H9 (cell line): ENCODE measurements at regions not wholly inside any gene's neighbourhood (a gene's known extent, or its start where the extent isn't known, plus 50 kb on each side); places are given as distances from the start of the nearest gene placed in this dataset.

ENCODE experiments used
- DNase-seq: peaks from one replicate; pipeline ENCODE4 v3.0.0-alpha.2; 2017
- H2AFZ ChIP-seq: one replicate; pipeline ENCODE4 v1.6.1; 2013; ENCODE audit warnings: mild to moderate bottlenecking, low read length, control low read depth, moderate library complexity
- H2AK5ac ChIP-seq: 2 replicates; pipeline ENCODE4 v1.6.1; 2013; ENCODE audit warnings: low read length, control low read depth, mixed read lengths; ENCODE audit not compliant: insufficient read length
- H2BK120ac ChIP-seq: one replicate; pipeline ENCODE4 v1.6.1; 2013; ENCODE audit warnings: low read depth, mild to moderate bottlenecking, low read length, control low read depth, inconsistent platforms; ENCODE audit not compliant: poor library complexity, severe bottlenecking
- H2BK12ac ChIP-seq: 2 replicates; pipeline ENCODE4 v1.6.1; 2013; ENCODE audit warnings: low read length, control low read depth, mixed read lengths, low read depth; ENCODE audit not compliant: insufficient read length
- H2BK15ac ChIP-seq: 2 replicates; pipeline ENCODE4 v1.6.1; 2013; ENCODE audit warnings: low read depth, low read length, control low read depth
- H2BK20ac ChIP-seq: one replicate; pipeline ENCODE4 v1.6.1; 2013; ENCODE audit warnings: low read depth, mild to moderate bottlenecking, low read length, control low read depth, inconsistent platforms; ENCODE audit not compliant: poor library complexity, severe bottlenecking
- H2BK5ac ChIP-seq: 2 replicates; pipeline ENCODE4 v1.6.1; 2013; ENCODE audit warnings: low read length, control low read depth, mixed read lengths; ENCODE audit not compliant: insufficient read length
- H3K14ac ChIP-seq: 2 replicates; pipeline ENCODE4 v1.6.1; 2013; ENCODE audit warnings: low read length, control low read depth; ENCODE audit not compliant: insufficient read depth
- H3K18ac ChIP-seq: 2 replicates; pipeline ENCODE4 v1.6.1; 2013; ENCODE audit warnings: low read depth, mild to moderate bottlenecking, mixed read lengths, low read length, control low read depth; ENCODE audit not compliant: insufficient read length
- H3K23ac ChIP-seq: 2 replicates; pipeline ENCODE4 v1.6.1; 2013; ENCODE audit warnings: low read length, control low read depth, mixed read lengths, low read depth; ENCODE audit not compliant: insufficient read length
- H3K23me2 ChIP-seq: 2 replicates; pipeline ENCODE4 v1.6.1; 2013; ENCODE audit warnings: low read depth, mild to moderate bottlenecking, mixed read lengths, low read length, control low read depth; ENCODE audit not compliant: insufficient read length, poor library complexity, severe bottlenecking
- H3K27ac ChIP-seq: 2 replicates; pipeline ENCODE4 v1.5.1; 2013; ENCODE audit warnings: low read length, control low read depth, mixed read lengths, low read depth; ENCODE audit not compliant: insufficient read length
- H3K27me3 ChIP-seq: 2 replicates; pipeline ENCODE4 v1.6.1; 2013; ENCODE audit warnings: low read length, control low read depth, inconsistent platforms; ENCODE audit not compliant: insufficient read depth
- H3K4ac ChIP-seq: 2 replicates; pipeline ENCODE4 v1.6.1; 2013; ENCODE audit warnings: low read depth, mild to moderate bottlenecking, control low read depth, inconsistent platforms, low read length, moderate library complexity
- H3K4me1 ChIP-seq: 2 replicates; pipeline ENCODE4 v1.6.1; 2013; ENCODE audit warnings: low read length, control low read depth, inconsistent platforms; ENCODE audit not compliant: insufficient read depth
- H3K4me2 ChIP-seq: 2 replicates; pipeline ENCODE4 v1.6.1; 2013; ENCODE audit warnings: low read length, control low read depth, mixed read lengths; ENCODE audit not compliant: insufficient read length, insufficient read depth
- H3K56ac ChIP-seq: 2 replicates; pipeline ENCODE4 v1.6.1; 2013; ENCODE audit warnings: low read depth, mild to moderate bottlenecking, mixed read lengths, low read length, control low read depth; ENCODE audit not compliant: insufficient read length
- H3K79me1 ChIP-seq: 2 replicates; pipeline ENCODE4 v1.6.1; 2013; ENCODE audit warnings: low read depth, mild to moderate bottlenecking, moderate library complexity, low read length, control low read depth, inconsistent platforms; ENCODE audit not compliant: insufficient read depth, poor library complexity, severe bottlenecking
- H3K79me2 ChIP-seq: 2 replicates; pipeline ENCODE4 v1.6.1; 2013; ENCODE audit warnings: low read length, control low read depth, inconsistent platforms; ENCODE audit not compliant: insufficient read depth
- H3K9ac ChIP-seq: 2 replicates; pipeline ENCODE4 v1.6.1; 2013; ENCODE audit warnings: low read length, control low read depth, mixed read lengths; ENCODE audit not compliant: insufficient read length; ENCODE audit errors: extremely low read depth
- H3K9me3 ChIP-seq: one replicate; pipeline ENCODE4 v1.6.1; 2013; ENCODE audit warnings: low read depth, low read length, inconsistent platforms; ENCODE audit not compliant: control insufficient read depth
- H3T11ph ChIP-seq: one replicate; pipeline ENCODE4 v1.6.1; 2013; ENCODE audit warnings: mild to moderate bottlenecking, low read length, control low read depth, inconsistent platforms
- H4K20me1 ChIP-seq: one replicate; pipeline ENCODE4 v1.6.1; 2013; ENCODE audit not compliant: control insufficient read depth, insufficient read length, insufficient read depth
- H4K5ac ChIP-seq: 2 replicates; pipeline ENCODE4 v1.6.1; 2013; ENCODE audit warnings: low read depth, mild to moderate bottlenecking, mixed read lengths, low read length, control low read depth; ENCODE audit not compliant: insufficient read length
- H4K8ac ChIP-seq: replicated peaks from 2 replicates; pipeline ENCODE4 v1.6.1; 2013; ENCODE audit warnings: low read length, control low read depth, mixed read lengths, low read depth; ENCODE audit not compliant: insufficient read length
- H4K91ac ChIP-seq: 2 replicates; pipeline ENCODE4 v1.6.1; 2013; ENCODE audit warnings: low read depth, mild to moderate bottlenecking, moderate library complexity, mixed read lengths, low read length, control low read depth; ENCODE audit not compliant: insufficient read length
- H3K27ac Mint-ChIP-seq, 3 experiments: 2 replicates in 2 of 3; 3 replicates in 1 of 3; pipeline ENCODE4 v1.8.0; 2020 to 2021; ENCODE audit warnings: mixed read lengths in 3 of 3, mild to moderate bottlenecking in 1 of 3, moderate library complexity in 1 of 3
- H3K27me3 Mint-ChIP-seq: 2 replicates; pipeline ENCODE4 v1.8.0; 2021; ENCODE audit warnings: low read depth, mild to moderate bottlenecking, moderate library complexity, mixed read lengths
- H3K36me3 Mint-ChIP-seq, 3 experiments: 2 replicates in 2 of 3; 3 replicates in 1 of 3; pipeline ENCODE4 v1.8.0; 2020 to 2021; ENCODE audit warnings: low read depth in 3 of 3, mixed read lengths in 3 of 3; ENCODE audit not compliant: insufficient read depth in 1 of 3
- H3K4me1 Mint-ChIP-seq, 2 experiments: 2 replicates each; pipeline ENCODE4 v1.8.0; 2020; ENCODE audit warnings: mixed read lengths in 2 of 2
- H3K4me3 Mint-ChIP-seq, 2 experiments: 2 replicates in 1 of 2; 3 replicates in 1 of 2; pipeline ENCODE4 v1.8.0; 2020 to 2021; ENCODE audit warnings: mild to moderate bottlenecking in 2 of 2, mixed read lengths in 2 of 2, moderate library complexity in 1 of 2
- H3K9me3 Mint-ChIP-seq, 2 experiments: 2 replicates in 1 of 2; 3 replicates in 1 of 2; pipeline ENCODE4 v1.8.0; 2020; ENCODE audit warnings: mild to moderate bottlenecking in 2 of 2, mixed read lengths in 2 of 2, moderate library complexity in 1 of 2
- CTCF ChIP-seq: fragments of 200-600 bp; sonication (generic); conservative IDR thresholded peaks from 3 replicates; pipeline ENCODE4 v1.8.0; 2021; ENCODE audit warnings: antibody characterized with exemption, mild to moderate bottlenecking
- WGBS: extraction: QIAGEN DNeasy Blood & Tissue Kit; methylation state at CpG from one replicate; pipeline ENCODE4 v1.1.7; 2013; ENCODE audit warnings: missing lambda C conversion rate, low lambda C conversion rate, mixed read lengths; ENCODE audit not compliant: insufficient read length; ENCODE audit errors: extremely low coverage; 5-methylcytosine and 5-hydroxymethylcytosine counted together

- H3K4me1 Mint-ChIP-seq, result peaks cover 5 to 12% of the 10 kb centered on the region in 2 experiments; a peak in 2 of 4 replicates
- H4K20me1 ChIP-seq, result no peaks in the 10 kb centered on the region
- H4K8ac ChIP-seq, result no peak overlapping the region
- H3K27ac ChIP-seq, result no peak overlapping the region
- no peak overlapping the region for H2BK5ac ChIP-seq
- H3K9me3 ChIP-seq, result peaks cover 7% of the 10 kb centered on the region
- no peak overlapping the region for H3K23ac ChIP-seq
- H3K9me3 Mint-ChIP-seq, result peaks cover 21 to 24% of the 10 kb centered on the region in 2 experiments; a peak in 4 of 5 replicates
- H3K18ac ChIP-seq, result no peak overlapping the region
- no peak overlapping the region for H2BK20ac ChIP-seq
- no peak overlapping the region for H3K4ac ChIP-seq
- no peak overlapping the region for H3K4me2 ChIP-seq
- H3K36me3 Mint-ChIP-seq, result peaks cover 17 to 27% (median 20%) of the 10 kb centered on the region in 3 experiments
- no peaks in the 10 kb centered on the region for H3K79me2 ChIP-seq
- no peak overlapping the region for H3K9ac ChIP-seq
- H4K91ac ChIP-seq, result no peak overlapping the region
- DNase-seq, result no peak
- H2BK12ac ChIP-seq, result no peak overlapping the region
- no CpG with 5 or more reads among the region's 4 CpGs for WGBS
- H3K4me1 ChIP-seq, result no peaks in the 10 kb centered on the region
- no peak overlapping the region for H2BK120ac ChIP-seq
- no peak overlapping the region for H3K4me3 Mint-ChIP-seq
- no peak for TF ChIP-seq CTCF
- H3K27me3 Mint-ChIP-seq, result no peaks in the 10 kb centered on the region
- no peak overlapping the region for H3K14ac ChIP-seq
- no peak overlapping the region for H4K5ac ChIP-seq
- no peaks in the 10 kb centered on the region for H3K23me2 ChIP-seq
- H3K27ac Mint-ChIP-seq, result no peak overlapping the region
- H2AK5ac ChIP-seq, result no peak overlapping the region
- no peak overlapping the region for H3K56ac ChIP-seq
- no peak overlapping the region for H2BK15ac ChIP-seq
- no peaks in the 10 kb centered on the region for H3K27me3 ChIP-seq
- no peak overlapping the region for H2AFZ ChIP-seq
- no peaks in the 10 kb centered on the region for H3K79me1 ChIP-seq
- no peak overlapping the region for H3T11ph ChIP-seq
Measured at GRCh38 chr6:82703230-82703629, 339.6 kb downstream of the TPBG start.
